HEK293 (cell line): ENCODE measurements at regions not wholly inside any gene's neighbourhood (a gene's known extent, or its start where the extent isn't known, plus 50 kb on each side); places are given as distances from the start of the nearest gene placed in this dataset.

Experiments used
- CTCF ChIP-seq: fragments of 450-650 bp; formaldehyde crosslinking; IDR thresholded peaks from 2 replicates; pipeline ENCODE4 v1.5.1; 2016; ENCODE audit warnings: missing biosample characterization, missing genetic modification characterization
- EGR2 ChIP-seq: fragments of 450-650 bp; formaldehyde crosslinking; IDR thresholded peaks from 2 replicates; pipeline ENCODE4 v1.5.1; 2016; ENCODE audit warnings: low read depth, missing biosample characterization, missing genetic modification characterization
- PBX3 ChIP-seq: sonication (generic); formaldehyde crosslinking; IDR thresholded peaks from 2 replicates; pipeline ENCODE4 v1.8.1; 2022; ENCODE audit warnings: mild to moderate bottlenecking, moderate library complexity, missing genetic modification reagents
- SALL2 ChIP-seq: fragments of 450-650 bp; formaldehyde crosslinking; IDR thresholded peaks from 2 replicates; pipeline ENCODE4 v1.5.0; 2017; ENCODE audit warnings: missing biosample characterization, mild to moderate bottlenecking, missing genetic modification characterization, borderline replicate concordance
- SP3 ChIP-seq: fragments of 450-650 bp; formaldehyde crosslinking; IDR thresholded peaks from 2 replicates; pipeline ENCODE4 v1.5.1; 2016; ENCODE audit warnings: missing biosample characterization, missing genetic modification characterization
- ZNF18 ChIP-seq: fragments of 450-650 bp; formaldehyde crosslinking; IDR thresholded peaks from 2 replicates; pipeline ENCODE4 v1.5.1; 2016; ENCODE audit warnings: missing biosample characterization, missing genetic modification characterization
- ZNF19 ChIP-seq: fragments of 450-650 bp; formaldehyde crosslinking; IDR thresholded peaks from 2 replicates; pipeline ENCODE4; 2016; ENCODE audit warnings: missing biosample characterization, missing genetic modification characterization, low read depth
- ZNF24 ChIP-seq: fragments of 450-650 bp; formaldehyde crosslinking; IDR thresholded peaks from 2 replicates; pipeline ENCODE4 v1.5.1; 2016; ENCODE audit warnings: missing biosample characterization, missing genetic modification characterization
- ZNF266 ChIP-seq: fragments of 450-650 bp; formaldehyde crosslinking; IDR thresholded peaks from 2 replicates; pipeline ENCODE4 v1.5.1; 2016; ENCODE audit warnings: missing biosample characterization, missing genetic modification characterization, low read depth
- ZNF324 ChIP-seq: fragments of 450-650 bp; formaldehyde crosslinking; IDR thresholded peaks from 2 replicates; pipeline ENCODE4 v1.5.1; 2016; ENCODE audit warnings: missing biosample characterization, missing genetic modification characterization
- ZNF704 ChIP-seq: fragments of 450-650 bp; formaldehyde crosslinking; IDR thresholded peaks from 2 replicates; pipeline ENCODE4 v1.5.1; 2016; ENCODE audit warnings: missing biosample characterization, missing genetic modification characterization
- ZNF76 ChIP-seq: fragments of 450-650 bp; formaldehyde crosslinking; IDR thresholded peaks from 2 replicates; pipeline ENCODE4; 2016; ENCODE audit warnings: low read depth, missing biosample characterization, missing genetic modification characterization, borderline replicate concordance

GRCh38 chr16:59596693-59597092 lies 862.6 kb upstream of the GOT2 start:
- TF ChIP-seq EGR2 (tag by site-specific recombination) (no peak), PBX3 (CRISPR knock-in tag) (no peak), CTCF (tag by site-specific recombination) (no peak), ZNF266 (tag by site-specific recombination) (no peak), ZNF24 (no peak), ZNF76 (tag by site-specific recombination) (no peak), ZNF704 (tag by site-specific recombination) (no peak), ZNF18 (tag by site-specific recombination) (no peak), SP3 (no peak), ZNF19 (no peak), ZNF324 (tag by site-specific recombination) (no peak), SALL2 (tag by site-specific recombination) (no peak)
